HG03354 (cell line): ENCODE measurements at regions not wholly inside any gene's neighbourhood (a gene's known extent, or its start where the extent isn't known, plus 50 kb on each side); places are given as distances from the start of the nearest gene placed in this dataset.
"Not testable (repeated sequence)": the region's sequence is repeated elsewhere in the genome, so short reads cannot be mapped to it uniquely, and the experiment has no call there.

Source experiments
- ATAC-seq: cut with Tn5 transposase; IDR thresholded peaks from one replicate; pipeline ENCODE4 v1.9.1; 2021; ENCODE audit warnings: mild to moderate bottlenecking; ENCODE audit not compliant: unreplicated experiment, poor library complexity, severe bottlenecking

DNA sequence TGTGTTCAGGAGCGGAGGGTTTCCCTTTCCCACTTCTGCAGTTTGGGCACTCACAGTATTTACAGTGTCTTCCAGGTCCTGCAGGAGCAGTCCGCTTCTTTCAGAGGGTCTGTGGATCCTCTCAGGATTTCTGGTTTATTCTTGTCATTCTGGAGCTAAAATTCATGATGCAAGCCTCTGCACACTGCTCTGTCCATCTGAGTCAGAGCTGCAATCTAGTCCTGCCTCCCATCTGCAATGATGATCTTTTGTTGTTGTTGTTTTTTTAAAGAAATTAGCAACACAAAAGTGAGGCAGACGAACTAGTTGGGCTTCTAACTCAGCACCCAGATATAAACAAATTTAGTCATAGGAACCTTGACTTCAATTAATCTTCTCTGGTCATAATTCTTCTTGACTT, 86.5 kb downstream of the DLEU7 start:
- ATAC-seq, result no peak

DNA sequence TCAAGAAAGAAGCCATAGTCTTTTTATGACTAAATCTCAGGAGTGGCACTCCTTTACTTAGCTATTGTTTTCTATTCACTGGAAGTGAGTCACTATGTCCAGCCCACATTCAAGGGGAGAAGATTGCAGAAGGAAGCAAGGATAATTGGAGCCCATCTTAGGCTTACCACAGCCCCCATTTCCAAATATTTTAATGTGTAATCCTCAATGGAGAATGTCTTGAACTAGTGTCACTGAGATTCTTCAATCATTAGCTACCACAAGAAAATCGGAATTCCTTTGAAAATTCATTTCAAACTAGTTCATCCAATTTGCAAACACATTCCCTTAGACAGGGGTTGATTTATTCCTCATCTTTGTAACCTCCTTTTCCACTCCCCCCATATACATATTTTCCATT, 84.7 kb downstream of the DLEU7 start:
- ATAC-seq, result no peak

DNA sequence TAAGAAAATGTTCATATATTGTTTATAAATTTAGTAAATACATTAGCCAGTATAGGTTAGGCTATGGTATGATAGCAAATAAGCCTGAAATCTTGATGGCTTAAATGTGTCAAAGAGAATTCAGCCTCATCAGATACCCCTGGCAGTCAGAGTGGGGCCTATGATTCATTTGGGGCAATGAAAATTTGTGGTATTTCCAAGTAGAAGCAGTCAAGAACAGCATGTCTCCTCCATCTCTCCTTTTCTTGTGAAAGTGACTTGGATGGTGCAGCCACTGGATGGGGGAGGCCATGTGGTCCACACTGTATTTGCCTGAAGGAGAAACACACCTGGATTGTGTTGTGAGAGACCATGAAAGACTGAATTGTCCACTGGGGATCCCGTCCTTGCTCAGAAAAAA, 82.7 kb downstream of the DLEU7 start:
- ATAC-seq, result no peak

DNA sequence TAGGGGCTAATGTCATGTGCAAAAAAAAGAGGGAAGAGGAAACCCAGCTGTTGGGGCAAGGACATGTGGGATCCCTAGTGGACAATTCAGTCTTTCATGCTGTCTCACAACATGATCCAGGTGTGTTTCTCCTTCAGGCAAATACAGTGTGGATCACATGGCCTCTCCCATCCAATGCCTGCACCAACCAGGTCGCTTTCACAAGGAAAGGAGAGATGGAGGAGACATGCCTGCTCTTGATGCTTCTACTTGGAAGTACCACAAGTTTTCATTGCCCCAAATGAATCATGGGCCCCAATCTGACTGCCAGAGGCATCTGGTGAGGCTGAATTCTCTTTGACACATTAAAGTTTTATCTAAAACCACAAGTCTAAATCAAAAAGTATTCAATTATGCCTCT, 82.1 kb downstream of the DLEU7 start:
- ATAC-seq, result no peak

DNA sequence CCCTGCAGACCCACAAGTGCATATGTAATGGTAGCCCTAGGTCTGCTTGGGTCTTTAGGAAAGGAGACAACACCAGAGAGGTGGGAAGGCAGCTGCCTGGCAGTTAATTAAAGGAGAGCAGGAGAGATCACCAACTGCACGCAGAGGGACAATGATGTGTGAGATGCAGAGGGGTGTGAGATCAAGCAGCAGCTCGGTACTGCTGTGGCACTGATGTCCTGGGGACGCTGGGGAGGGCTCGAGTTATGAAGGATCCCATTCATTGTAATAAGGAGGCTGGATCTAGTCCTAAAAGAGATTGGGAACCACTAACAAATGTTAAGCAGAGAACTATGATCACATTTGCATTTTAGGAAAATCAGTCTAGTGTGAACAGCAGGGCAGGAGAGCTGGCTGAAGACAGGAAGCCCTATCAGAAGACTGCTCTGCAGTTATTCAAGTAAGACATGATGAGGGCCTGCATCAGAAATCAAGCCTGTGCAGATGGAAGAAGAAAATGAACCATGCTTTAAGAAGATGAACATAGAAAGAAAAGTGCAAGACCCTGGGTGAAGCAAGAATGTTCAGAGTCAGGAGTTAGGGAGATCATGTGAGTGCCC, 80.4 kb downstream of the DLEU7 start:
- no peak for ATAC-seq

DNA sequence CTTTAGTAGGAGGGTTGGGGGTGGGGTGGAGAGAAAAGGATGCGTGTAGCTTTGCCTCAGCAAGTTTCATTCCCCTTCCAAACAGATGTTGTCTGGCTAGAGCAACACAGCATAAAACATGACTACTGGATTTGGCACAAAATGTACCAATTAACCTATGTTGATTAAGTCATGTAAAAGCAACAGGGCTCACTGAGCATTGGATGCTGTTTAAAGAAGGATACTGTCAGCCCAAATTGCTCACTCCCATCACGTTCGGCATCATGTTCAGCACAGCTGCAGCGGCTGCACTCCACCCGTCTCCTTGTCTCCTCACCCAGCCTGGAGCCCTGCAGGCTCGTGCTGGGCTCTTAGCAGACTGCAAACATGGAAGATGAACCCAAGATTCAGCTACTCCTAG, 77.5 kb downstream of the DLEU7 start:
- ATAC-seq, result no peak

DNA sequence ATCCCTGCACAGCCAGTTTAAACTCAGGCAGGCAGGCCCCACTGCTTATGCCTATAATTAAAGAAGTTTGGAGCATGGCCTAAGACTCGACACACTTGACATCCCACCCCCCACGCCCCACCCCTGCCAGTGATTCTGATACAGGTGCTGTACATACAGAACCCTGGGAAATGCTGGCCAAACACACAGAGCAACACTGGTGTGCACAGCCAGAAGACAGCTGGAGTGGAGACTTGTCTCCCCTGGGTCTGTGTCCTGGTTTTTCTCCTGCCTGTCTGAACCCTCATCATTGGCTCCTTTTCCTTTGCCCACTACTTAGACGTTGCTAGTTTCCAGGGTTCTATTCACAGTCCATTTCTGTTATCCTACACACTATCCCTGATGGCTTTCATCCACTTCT, 76.8 kb downstream of the DLEU7 start:
- ATAC-seq, result no peak

DNA sequence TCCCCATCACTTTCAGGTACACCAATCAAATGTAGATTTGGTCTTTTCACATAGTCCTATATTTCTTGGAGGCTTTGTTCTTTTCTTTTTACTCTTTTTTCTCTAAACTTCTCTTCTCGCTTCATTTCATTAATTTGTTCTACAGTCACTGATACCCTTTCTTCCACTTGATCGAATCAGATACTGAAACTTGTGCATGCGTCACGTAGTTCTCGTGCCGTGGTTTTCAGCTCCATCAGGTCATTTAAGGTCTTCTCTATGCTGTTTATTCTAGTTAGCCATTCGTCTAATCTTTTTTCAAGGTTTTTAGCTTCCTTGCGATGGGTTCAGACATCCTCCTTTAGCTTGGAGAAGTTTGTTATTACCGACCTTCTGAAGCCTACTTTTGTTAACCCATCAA, 70.6 kb downstream of the DLEU7 start:
- not testable (repeated sequence) for ATAC-seq
